GM18502 (cell line): ENCODE measurements at regions not wholly inside any gene's neighbourhood (a gene's known extent, or its start where the extent isn't known, plus 50 kb on each side); places are given as distances from the start of the nearest gene placed in this dataset.

Source experiments
- ATAC-seq: cut with Tn5 transposase; IDR thresholded peaks from one replicate; pipeline ENCODE4 v1.9.1; 2021; ENCODE audit warnings: mild to moderate bottlenecking; ENCODE audit not compliant: unreplicated experiment, poor library complexity

DNA sequence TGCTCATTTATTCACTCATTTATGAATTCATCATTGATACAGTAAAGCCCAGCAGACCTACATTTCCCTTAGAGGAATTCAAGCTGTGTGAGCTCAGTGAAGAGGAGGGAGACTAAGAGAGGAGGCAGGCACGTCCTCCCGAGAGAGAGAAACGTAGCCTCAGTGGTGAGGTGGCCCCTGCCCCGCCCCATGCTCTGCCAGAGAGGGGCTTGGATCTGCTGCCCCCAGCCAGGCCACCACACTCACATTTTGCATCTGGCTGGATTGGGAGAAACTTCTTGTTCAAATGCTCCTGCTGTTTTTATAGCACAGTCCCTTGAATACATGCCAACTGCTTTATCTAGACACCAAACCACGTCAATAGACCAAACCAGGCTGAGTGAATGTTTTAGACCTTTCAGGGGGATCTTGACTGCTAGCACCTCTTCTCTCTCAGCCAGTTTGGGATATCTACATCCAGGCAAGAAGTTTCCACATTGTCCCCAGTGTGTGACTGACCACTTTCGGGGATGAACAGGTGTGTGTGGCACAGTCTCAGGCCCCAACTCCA is 67.7 kb upstream of the AJAP1 start:
- ATAC-seq: no peak

DNA sequence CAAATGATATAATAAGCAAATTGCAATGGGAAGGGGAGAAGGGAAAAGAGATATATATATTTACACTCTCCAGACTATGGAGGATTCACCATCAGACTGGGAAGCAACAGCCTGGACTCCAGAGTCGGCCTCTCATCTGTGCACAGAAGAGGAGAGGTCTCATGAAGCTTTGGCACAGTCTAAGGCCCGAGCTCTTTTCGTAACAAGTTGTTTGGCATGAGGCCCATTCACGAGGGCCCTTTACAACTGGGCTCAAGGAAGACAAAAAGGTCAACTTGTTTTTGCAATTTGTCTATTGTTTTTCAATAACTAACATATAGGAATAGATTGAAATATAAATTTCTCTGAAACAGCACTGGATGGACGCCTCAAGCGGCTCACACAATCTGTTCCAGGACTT is 66.7 kb upstream of the AJAP1 start:
- ATAC-seq: no peak

DNA sequence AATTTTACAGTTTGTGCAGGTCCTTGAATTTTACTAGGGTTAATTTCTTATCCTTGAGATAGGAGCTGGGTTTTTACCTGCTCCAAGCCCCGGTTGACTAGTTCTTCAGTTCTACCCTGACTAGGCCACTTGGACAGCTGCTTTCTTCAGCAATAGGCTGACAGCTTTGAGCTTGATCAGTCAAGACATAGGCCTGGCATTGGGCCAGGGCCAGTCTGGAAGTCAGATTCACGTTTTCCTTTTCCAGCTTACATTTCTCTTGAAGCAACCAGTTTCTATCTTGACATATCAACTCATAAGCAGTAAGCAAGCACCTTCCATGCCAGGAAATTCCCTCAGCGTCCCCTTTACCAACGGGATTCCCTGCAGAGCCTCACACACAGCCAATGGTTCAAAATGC is 63.7 kb upstream of the AJAP1 start:
- ATAC-seq: no peak

DNA sequence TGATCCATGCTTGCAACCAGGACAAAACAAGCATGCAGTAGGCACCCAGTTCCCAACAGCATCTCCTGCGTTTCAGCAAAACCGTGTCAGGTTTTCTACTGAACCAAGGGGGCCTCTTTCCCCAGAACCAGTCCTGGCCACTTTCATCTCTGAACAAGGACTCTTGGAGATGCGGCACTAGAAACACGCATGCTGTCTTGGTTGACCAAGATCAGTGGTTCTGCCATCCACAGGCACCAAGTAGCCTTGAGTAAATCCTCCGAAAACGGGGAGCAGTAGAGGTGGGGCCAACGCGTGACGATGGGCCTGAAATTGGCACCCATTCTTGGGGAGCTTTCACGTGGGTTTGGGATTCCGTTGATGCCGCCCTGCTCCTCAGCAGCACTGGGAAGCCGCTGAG is 62.5 kb upstream of the AJAP1 start:
- no peak for ATAC-seq

DNA sequence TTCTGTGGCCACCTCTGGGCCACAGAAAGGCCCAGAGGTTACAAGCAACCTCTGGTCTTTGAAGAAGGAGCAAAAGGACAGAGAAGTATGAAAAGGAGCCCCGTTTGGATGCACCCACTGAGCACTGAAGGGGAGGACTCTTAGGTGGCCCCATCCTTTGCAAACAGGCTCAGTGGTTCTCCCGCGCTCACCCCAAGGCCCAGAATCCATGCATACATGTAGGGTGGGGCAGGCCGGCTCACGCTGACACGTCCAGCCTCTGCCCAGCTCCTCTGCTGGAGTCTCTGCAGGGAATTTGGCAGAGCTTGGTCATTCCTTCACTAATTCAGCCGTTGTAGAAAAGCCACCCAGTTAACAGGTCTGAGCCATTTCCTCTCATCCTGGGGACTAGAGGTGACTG is 61.3 kb upstream of the AJAP1 start:
- no peak for ATAC-seq

DNA sequence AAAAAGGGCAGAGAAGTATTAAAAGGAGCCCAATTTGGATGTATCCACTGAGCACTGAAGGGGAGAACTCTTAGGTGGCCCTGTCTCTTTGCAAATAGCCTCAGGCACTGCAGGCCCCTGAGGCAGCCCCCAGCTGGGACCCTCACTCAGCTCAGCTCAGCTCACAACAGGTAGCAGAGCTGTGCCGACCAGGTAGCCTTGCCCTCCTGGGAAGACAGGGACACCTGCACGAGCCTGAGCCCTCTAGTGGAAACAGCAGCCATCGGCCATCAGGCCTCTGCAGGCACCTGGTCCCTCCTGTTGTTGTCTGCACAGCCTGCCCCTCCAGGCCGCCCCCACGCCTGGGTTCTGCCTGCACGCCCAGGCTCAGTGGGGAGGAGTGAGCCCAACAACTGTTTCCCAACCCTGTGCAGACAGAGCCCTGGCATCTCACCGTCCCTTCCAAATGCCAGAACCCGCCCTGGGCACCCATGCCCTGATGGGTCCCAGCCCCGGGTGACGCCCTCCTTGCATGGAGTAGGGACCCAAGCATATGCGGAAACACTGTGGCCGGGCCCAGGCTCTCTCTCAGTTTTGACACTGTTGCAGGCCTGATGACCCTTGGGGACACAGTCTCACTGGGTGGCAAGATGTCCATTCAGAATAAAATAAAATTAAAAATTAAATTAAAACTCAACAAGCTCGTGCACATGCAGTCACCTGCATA is 60.0 kb upstream of the AJAP1 start:
- no peak for ATAC-seq

DNA sequence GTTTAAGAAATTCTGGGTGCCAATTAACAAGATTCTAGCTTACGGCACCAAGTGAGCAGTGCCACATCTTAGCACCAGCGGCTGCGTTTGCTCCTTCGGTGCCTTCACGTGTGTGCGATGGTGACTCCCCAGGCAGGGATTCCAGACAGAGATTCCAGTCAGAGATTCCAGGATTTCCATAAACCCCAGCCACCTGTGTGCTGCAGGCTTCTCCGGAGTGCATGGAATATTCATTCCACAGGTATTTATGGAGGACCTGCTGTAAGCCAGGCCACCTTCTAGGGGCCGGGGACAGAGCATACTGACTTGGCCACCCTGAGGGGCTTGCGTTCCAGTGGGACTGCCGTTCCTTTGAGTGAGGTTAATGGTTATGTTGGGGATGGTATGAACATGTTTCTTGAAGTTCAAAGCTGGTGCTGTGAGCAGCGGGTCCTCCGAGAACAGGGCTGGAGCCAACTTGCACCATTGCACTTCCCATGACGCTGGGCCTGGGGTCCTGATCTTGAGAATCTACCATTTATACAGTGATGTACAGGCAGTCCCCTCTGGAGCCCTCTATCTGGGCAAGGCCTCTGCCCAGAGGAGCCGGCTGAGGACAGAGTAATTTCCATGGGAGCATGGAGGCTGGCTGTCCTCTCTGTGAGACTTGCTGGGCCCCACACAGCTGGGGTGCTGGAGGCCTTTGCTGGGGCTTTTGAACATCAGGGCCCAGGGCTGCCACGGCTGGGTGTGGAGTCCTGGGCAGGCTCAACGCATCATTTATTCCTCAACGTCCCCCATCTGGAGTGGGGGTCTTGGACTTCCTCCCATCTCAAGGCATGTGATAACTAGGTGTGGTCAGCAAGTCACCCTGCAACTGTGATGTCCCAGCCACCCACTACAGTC is 58.8 kb upstream of the AJAP1 start:
- no peak for ATAC-seq

DNA sequence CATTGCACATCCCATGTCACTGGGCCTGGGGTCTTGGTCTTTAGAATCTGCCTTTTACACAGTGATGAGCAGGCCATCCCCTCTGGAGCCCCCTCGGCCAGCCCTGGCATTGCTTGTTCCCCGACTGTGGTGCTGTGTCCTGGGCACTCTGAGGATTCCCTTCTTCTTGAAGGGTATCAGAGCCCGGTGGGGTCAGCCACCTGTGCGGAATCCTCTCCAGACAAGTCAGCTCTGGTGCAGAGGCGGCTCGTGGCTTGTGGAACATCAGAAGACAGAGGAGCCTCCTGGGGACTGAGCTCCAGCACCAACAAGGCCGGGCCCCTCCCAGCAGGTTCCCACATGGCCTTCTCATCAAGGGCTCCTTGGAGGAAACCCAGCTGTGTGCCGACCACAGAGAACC is 57.9 kb upstream of the AJAP1 start:
- no peak for ATAC-seq

DNA sequence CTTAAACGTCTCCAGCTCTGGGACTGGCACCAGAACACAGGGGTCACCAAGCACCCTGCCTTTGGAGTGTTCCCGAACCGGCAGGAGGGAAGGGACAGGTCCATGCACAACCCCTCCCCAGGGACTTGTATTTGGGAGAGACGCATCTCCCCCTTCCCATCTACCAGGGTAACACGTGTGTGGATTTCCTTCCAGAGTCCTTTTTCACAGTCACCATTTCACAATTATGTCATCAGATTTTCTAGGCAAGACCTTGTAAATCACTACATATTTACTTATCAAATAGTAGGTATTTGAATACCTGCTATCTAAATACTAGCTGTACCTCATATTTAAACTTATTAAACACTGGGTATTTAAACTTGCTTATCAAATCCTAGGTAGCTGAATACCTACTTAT is 57.4 kb upstream of the AJAP1 start:
- no peak for ATAC-seq

DNA sequence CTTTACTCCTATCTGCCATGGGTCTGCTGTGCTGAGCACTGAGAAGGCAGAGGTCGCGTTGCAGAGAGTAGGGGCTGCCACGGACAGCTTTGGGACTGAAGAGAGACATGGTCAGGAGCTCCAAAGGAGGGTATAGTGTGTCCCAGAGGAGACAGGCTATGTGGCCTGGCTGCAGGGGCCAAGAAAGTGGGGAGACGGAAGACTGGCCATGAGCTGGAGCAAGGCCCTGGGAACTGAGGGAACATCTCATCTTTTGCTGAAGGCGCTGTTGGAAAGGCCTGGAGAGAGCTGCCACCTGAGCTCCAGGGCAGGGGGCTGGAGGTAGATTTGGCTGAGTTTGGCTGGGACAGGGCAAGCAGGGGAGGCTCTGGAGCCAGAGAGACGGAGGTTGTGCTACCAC is 55.8 kb upstream of the AJAP1 start:
- ATAC-seq: no peak

DNA sequence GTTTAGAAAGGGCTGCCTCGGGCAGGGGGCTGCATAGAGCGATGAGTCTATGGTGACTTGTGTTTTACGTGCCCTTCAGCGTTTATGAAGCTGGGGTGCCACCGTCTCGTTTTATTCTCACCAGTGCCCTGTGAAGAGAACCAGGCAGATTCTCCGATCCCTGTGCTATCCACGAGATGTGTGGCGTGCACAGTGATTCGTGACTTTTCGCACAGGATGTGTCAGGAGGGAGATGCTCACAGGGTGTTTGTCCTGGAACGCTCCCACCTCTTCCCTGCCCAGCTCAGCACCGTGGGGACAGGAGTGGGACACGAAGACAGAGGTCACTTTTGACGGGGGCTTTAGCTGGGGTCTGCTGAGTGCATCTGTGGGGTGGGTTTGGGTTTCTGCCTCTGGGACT is 54.9 kb upstream of the AJAP1 start:
- no peak for ATAC-seq

DNA sequence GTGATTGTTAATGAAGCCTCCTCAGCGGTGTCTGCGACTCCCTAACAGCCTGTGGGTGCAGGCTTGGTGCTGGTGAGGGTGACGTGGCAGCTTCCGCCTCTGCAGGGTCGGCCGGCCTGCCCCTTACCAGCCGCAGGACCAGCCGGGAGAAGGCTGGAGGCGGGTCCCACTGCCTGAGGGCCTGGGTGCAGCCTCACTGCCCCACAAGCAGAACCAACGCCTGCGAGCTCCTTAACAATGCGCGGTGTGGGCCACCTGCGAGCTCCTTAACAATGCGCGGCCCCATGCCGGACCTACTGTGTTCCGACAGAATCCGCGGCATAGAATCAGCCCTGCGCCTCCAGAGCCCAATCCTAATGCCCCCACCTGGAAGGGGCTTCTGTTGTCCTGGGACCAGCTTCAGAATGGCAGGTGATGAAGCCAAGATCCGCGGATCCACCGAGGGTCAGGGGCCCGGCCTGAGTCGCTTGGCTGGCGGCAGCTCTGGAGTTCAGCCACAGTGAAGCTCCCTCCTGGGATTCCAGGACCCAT is 54.4 kb upstream of the AJAP1 start:
- no peak for ATAC-seq

DNA sequence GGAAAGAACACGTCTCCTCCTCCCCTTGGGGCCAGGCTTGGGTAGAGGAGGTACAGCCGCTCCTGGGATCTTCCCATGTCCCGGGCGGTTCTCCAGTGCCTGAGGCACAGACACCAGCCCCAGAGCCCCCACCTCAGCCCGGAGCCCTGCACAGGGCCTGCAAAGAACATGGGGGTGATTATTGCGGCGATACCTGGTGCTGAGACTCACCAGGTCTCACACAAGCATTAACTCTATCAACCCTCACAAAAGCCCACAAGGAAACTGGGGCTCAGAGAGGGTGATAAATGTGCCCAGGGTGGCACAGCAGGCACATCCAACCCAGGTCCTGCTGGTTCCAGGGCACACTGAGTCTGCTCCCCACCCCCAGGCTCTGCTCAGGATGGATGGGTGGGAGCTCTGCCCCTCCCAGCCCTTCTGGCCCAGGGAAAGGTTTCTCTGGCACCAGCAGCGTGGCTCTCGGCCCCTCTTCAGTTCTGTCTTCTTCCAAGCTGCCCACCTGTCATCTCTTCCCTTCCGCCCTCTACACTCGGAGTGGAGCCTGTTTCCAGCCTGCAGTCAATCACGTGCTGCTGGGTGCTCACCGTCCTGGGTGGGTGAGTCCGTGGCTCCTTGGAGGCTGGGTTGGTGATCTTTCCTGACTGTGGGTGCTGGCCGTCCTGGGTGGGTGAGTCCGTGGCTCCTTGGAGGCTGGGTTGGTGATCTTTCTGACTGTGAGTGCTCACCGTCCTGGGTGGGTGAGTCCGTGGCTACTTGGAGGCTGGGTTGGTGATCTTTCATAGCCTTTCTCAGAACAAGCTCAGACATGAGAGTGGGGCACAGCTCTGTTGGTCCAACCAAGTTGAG is 53.6 kb upstream of the AJAP1 start:
- no peak for ATAC-seq

DNA sequence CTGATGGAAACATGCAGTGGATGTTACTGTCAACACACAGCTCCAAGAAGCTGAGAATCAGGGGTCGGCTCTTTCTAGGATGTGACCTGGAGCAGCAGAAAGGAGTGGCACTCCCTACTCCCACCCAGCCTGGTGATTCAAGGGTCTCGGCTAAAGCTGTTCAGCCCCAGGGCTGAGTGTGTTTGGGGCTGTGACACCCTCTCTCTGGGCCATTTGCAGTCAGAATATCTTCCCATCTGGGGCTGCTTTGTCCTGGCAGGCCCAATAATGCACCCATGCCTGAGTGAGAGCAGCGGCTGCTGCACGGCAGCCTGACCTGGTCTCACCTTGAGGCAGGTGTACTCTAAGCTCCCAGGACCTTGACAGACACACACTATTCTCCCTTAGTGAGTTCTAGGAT is 52.5 kb upstream of the AJAP1 start:
- ATAC-seq: no peak

DNA sequence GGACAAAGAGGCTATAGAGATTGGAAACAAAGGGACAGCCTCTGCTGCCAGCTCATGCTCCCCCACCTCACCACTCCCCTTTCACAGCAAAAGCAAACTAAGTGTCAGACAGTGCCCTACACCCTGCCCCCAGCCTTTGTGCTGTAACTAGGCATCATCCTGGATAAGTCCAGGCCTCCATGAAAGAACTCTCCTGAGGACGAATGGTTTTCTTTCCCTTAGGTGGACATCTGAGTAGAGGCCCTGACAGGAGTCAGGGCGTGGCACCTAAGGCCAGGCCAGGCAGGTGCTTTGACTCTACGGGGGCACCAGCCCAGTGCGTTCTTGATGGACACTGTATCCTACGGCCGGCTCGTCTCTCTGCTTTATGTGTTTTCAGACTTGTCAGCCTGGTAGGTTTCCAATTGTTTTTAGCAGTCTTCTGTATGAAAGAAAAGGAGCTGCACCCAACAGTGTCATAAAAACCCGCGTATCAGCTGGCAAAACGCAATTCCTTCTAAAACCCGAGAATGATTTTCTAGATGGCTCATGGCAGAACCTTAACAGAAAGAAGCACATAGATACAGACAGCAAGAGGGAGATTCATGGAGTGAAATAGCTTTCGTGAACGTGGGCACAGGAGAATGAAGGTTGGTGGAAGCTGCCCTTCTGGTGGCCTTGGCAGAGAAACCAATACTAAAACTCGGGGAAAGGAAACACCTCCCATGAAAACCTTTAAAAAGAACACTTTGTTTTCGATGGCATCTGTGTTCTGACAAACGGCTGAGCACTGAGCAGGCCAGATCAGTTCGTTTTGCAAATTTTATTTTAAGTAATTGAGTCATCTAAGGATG is 51.7 kb upstream of the AJAP1 start:
- ATAC-seq: no peak

DNA sequence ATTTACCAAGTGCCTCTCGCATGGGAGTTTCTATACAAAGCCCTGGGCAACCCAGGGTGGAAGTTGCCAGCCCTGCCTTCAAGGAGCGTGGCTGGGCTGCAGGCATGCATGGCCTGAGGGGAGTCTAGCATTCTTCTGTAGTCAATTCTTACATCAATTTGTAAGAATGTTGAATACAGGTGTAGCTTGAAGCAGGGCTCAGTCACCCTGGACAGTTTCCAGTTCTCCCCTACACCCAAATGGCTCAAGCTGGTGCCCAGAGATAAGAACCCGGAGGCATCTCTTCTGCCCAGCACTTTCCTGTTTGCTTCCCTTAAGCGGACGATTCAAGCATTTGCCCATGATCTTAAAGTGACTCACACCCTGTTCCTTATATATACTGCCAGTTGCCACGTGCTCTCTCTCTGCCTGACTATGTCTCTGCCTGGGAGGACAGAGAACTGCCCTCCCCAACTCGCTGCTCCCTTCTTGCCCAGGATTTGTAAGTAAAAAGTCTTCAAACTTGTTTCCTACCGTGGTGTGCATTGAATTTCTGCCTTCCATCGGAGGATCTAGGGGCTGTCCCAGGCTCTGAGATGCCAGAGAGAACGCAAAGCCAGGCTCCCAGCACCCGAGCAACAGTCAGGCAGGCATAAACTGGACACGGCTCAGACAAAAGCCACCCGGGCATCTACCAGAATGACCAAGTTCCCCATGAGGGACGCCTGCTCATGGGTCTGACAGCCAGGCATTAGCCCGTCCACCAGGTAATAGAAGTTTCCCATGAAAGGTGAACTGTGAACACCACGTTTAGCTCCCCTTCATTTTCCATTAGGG is 50.9 kb upstream of the AJAP1 start:
- ATAC-seq: no peak
